C4-2B (cell line): ENCODE measurements at regions not wholly inside any gene's neighbourhood (a gene's known extent, or its start where the extent isn't known, plus 50 kb on each side); places are given as distances from the start of the nearest gene placed in this dataset.

Experiments used
- H3K27ac ChIP-seq: fragments of 450-650 bp; 2 replicates; pipeline ENCODE4 v1.5.1; 2017
- CTCF ChIP-seq: fragments of 450-650 bp; conservative IDR thresholded peaks from 2 replicates; pipeline ENCODE4 v1.5.1; 2017; ENCODE audit warnings: mild to moderate bottlenecking
- ZFX ChIP-seq: fragments of 450-650 bp; IDR thresholded peaks from 2 replicates; pipeline ENCODE4 v1.6.1; 2017

- H3K27ac ChIP-seq: peak overlapping the region; percentile 77
- TF ChIP-seq ZFX: no peak
- TF ChIP-seq CTCF: no peak
Observed at GRCh38 chr1:234864116-234864515, 254.1 kb upstream of the IRF2BP2 start.

- TF ChIP-seq CTCF (no peak), ZFX (0 out of 2 replicates have a peak, but pooled peaks have one; percentile 3)
- peak overlapping the region; percentile 77 for H3K27ac ChIP-seq
Observed at GRCh38 chr1:234863551-234863971, 253.6 kb upstream of the IRF2BP2 start.

- TF ChIP-seq ZFX: 0 out of 2 replicates have a peak, but pooled peaks have one; percentile 18
- no peak for TF ChIP-seq CTCF
- H3K27ac ChIP-seq: peak overlapping the region; percentile 77
Observed at GRCh38 chr1:234862944-234863515, 253.1 kb upstream of the IRF2BP2 start.

- TF ChIP-seq CTCF (no peak), ZFX (no peak)
- peak overlapping the region; percentile 77 for H3K27ac ChIP-seq
Observed at GRCh38 chr1:234862360-234862943, 252.5 kb upstream of the IRF2BP2 start.

- TF ChIP-seq ZFX (no peak), CTCF (no peak)
- no peak overlapping the region for H3K27ac ChIP-seq
Observed at GRCh38 chr1:234861761-234862160, 251.8 kb upstream of the IRF2BP2 start.

- no peak for TF ChIP-seq CTCF
- TF ChIP-seq ZFX: no peak
- H3K27ac ChIP-seq: peak overlapping the region; percentile 18
Observed at GRCh38 chr1:234861024-234861620, 251.1 kb upstream of the IRF2BP2 start.

- H3K27ac ChIP-seq: no peak overlapping the region
- TF ChIP-seq ZFX (no peak), CTCF (no peak)
Observed at GRCh38 chr1:234858722-234859121, 248.7 kb upstream of the IRF2BP2 start.
